ENCODE measurements at regions not wholly inside any gene's neighbourhood (a gene's known extent, or its start where the extent isn't known, plus 50 kb on each side); places are given as distances from the start of the nearest gene placed in this dataset.

DNA sequence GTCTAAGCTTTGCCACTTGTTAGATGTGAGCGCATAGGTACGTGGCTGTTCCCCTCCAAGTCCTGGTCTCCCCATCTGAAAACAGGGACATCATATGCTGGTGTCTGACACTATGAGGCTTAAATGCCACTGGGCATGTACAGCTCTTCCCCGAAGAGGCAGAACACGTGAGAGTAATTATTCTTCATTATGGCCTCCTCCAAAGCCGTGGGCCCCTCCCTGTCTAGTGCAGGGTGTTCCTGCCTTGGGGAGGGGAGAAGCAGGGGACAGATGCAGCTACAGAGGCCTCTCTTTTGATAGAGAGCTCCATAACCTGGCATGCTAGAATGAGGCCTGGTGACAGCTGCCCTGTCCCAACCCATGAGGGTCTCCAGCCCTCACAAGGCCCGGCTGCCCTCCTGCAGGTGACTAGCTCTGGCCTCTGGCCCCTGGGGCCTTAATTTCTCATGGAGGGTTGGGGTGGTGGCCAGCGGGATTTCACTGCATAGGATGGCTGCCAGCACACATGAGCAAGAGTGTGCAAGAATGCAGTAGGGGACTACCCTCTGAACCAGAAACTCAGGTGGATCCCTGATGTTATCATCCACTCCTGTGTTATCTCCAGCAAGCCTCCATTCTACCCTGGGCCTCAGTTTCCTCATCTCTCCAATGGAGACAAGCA lies 334.6 kb downstream of the MN1 start:
- DNase-seq, result no peak
- no peak overlapping the region for H3K14ac ChIP-seq (ENCODE audit: insufficient read depth, low read length)
- no peak overlapping the region for H2BK120ac ChIP-seq (ENCODE audit: low read depth, low read length, poor library complexity, severe bottlenecking)
- Mint-ChIP-seq H3K27me3 (ENCODE audit: low read depth) (peaks cover 13% of the 10 kb centered on the region), H3K4me1 (peaks cover 14% of the 10 kb centered on the region in 2 experiments), H3K27ac (no peak overlapping the region), H3K9me3 (no peaks in the 10 kb centered on the region), H3K36me3 (ENCODE audit: insufficient read depth in 1 of 3, low read depth in 3 of 3) (0 out of 7 replicates have a peak, but pooled peaks cover 0 to 3% (median 0%) of the 10 kb centered on the region in 3 experiments), H3K4me3 (no peak overlapping the region)
- no CpG with 5 or more reads among the region's 7 CpGs for WGBS (ENCODE audit: extremely low coverage, insufficient read length, low lambda C conversion rate)
- no peak overlapping the region for H4K91ac ChIP-seq (ENCODE audit: insufficient read length, low read depth, low read length)
- H3K9ac ChIP-seq (ENCODE audit: extremely low read depth, insufficient read length, low read length), result no peak overlapping the region
- H2AK5ac ChIP-seq (ENCODE audit: insufficient read length, low read length), result no peak overlapping the region
- H3K4ac ChIP-seq (ENCODE audit: low read depth, low read length), result no peak overlapping the region
- H4K20me1 ChIP-seq (ENCODE audit: control insufficient read depth, insufficient read depth, insufficient read length), result no peaks in the 10 kb centered on the region
- no peak overlapping the region for H2BK20ac ChIP-seq (ENCODE audit: low read depth, low read length, poor library complexity, severe bottlenecking)
- no peak overlapping the region for H4K5ac ChIP-seq (ENCODE audit: insufficient read length, low read depth, low read length)
- no peak overlapping the region for H2AFZ ChIP-seq (ENCODE audit: low read length)
- H3K18ac ChIP-seq (ENCODE audit: insufficient read length, low read depth, low read length), result no peak overlapping the region
- H3K56ac ChIP-seq (ENCODE audit: insufficient read length, low read depth, low read length), result no peak overlapping the region
- no peak overlapping the region for H2BK12ac ChIP-seq (ENCODE audit: insufficient read length, low read depth, low read length)
- peaks cover 7% of the 10 kb centered on the region; the same call in 1 of the 2 replicates for H3K4me1 ChIP-seq (ENCODE audit: insufficient read depth, low read length)
- no peaks in the 10 kb centered on the region for H3K27me3 ChIP-seq (ENCODE audit: insufficient read depth, low read length)
- no peaks in the 10 kb centered on the region for H3K23me2 ChIP-seq (ENCODE audit: insufficient read length, low read depth, low read length, poor library complexity, severe bottlenecking)
- H3K27ac ChIP-seq (ENCODE audit: insufficient read length, low read depth, low read length), result no peak overlapping the region
- H2BK5ac ChIP-seq (ENCODE audit: insufficient read length, low read length), result no peak overlapping the region
- H3T11ph ChIP-seq (ENCODE audit: low read length), result no peak overlapping the region
- no peak overlapping the region for H3K4me2 ChIP-seq (ENCODE audit: insufficient read depth, insufficient read length, low read length)
- no peaks in the 10 kb centered on the region for H3K79me2 ChIP-seq (ENCODE audit: insufficient read depth, low read length)
- no peak overlapping the region for H2BK15ac ChIP-seq (ENCODE audit: low read depth, low read length)
- TF ChIP-seq, protein P1, sequence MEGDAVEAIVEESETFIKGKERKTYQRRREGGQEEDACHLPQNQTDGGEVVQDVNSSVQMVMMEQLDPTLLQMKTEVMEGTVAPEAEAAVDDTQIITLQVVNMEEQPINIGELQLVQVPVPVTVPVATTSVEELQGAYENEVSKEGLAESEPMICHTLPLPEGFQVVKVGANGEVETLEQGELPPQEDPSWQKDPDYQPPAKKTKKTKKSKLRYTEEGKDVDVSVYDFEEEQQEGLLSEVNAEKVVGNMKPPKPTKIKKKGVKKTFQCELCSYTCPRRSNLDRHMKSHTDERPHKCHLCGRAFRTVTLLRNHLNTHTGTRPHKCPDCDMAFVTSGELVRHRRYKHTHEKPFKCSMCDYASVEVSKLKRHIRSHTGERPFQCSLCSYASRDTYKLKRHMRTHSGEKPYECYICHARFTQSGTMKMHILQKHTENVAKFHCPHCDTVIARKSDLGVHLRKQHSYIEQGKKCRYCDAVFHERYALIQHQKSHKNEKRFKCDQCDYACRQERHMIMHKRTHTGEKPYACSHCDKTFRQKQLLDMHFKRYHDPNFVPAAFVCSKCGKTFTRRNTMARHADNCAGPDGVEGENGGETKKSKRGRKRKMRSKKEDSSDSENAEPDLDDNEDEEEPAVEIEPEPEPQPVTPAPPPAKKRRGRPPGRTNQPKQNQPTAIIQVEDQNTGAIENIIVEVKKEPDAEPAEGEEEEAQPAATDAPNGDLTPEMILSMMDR (conservative IDR thresholded peaks at IDR 0.05), result no peak
- H3K9me3 ChIP-seq (ENCODE audit: control insufficient read depth, low read depth, low read length), result no peaks in the 10 kb centered on the region
- no peak overlapping the region for H3K23ac ChIP-seq (ENCODE audit: insufficient read length, low read depth, low read length)
- no peak overlapping the region for H4K8ac ChIP-seq (replicated peaks; ENCODE audit: insufficient read length, low read depth, low read length)
- no peaks in the 10 kb centered on the region for H3K79me1 ChIP-seq (ENCODE audit: insufficient read depth, low read depth, low read length, poor library complexity, severe bottlenecking)
